AG10803 (cell line): ENCODE measurements at regions not wholly inside any gene's neighbourhood (a gene's known extent, or its start where the extent isn't known, plus 50 kb on each side); places are given as distances from the start of the nearest gene placed in this dataset.

Source experiments
- DNase-seq: peaks from one replicate; pipeline ENCODE4 v3.0.0; 2010; ENCODE audit warnings: low read depth
- H3K4me3 ChIP-seq: 2 replicates; pipeline ENCODE4 v1.5.1; 2011; ENCODE audit warnings: mild to moderate bottlenecking, low read length, control low read depth
- TF ChIP-seq, protein P1 (sequence below): conservative IDR thresholded peaks from 2 replicates; pipeline ENCODE4 v1.5.1; 2011; ENCODE audit warnings: mild to moderate bottlenecking, low read length, control low read depth, inconsistent platforms

DNA sequence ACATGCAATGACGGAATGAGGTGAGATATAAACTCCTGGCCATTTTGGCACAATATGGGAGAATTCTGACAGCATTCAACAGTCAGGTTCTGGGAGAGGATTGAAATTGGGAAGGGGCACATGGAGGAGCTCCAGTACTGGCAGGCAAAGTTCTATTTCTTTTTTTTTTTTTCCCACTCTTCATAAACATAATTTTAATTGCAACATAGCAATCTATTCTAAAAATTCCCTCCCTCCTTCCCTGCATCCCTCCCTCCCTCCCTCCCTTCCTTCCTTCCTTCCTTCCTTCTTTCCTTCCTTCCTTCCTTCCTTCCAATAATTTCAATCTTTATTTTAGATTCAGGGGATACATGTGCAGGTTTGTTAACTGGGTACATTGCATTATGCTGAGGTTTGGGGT lies 93.2 kb downstream of the PTCSC3 start:
- H3K4me3 ChIP-seq: no peak overlapping the region
- TF ChIP-seq, protein P1, sequence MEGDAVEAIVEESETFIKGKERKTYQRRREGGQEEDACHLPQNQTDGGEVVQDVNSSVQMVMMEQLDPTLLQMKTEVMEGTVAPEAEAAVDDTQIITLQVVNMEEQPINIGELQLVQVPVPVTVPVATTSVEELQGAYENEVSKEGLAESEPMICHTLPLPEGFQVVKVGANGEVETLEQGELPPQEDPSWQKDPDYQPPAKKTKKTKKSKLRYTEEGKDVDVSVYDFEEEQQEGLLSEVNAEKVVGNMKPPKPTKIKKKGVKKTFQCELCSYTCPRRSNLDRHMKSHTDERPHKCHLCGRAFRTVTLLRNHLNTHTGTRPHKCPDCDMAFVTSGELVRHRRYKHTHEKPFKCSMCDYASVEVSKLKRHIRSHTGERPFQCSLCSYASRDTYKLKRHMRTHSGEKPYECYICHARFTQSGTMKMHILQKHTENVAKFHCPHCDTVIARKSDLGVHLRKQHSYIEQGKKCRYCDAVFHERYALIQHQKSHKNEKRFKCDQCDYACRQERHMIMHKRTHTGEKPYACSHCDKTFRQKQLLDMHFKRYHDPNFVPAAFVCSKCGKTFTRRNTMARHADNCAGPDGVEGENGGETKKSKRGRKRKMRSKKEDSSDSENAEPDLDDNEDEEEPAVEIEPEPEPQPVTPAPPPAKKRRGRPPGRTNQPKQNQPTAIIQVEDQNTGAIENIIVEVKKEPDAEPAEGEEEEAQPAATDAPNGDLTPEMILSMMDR: no peak
- DNase-seq: no peak

DNA sequence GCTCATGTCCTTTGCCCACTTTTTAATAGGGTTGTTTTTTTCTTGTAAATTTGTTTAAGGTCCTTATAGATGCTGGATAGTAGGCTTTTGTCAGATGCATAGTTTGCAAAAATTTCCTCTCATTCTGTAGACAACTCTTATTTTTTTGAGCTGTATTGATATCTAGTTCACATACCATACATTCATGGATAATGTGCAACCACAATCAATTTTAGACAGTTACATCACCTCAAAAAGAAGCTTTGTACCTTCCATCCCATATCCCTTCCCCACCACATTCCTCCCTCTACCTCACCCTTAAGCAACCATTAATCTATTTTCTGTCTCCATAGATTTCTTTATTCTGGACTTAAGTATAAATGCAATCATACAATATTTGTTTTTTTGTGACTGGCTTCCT lies 98.4 kb downstream of the PTCSC3 start:
- TF ChIP-seq, protein P1: no peak
- no peak for DNase-seq
- H3K4me3 ChIP-seq: no peak overlapping the region

DNA sequence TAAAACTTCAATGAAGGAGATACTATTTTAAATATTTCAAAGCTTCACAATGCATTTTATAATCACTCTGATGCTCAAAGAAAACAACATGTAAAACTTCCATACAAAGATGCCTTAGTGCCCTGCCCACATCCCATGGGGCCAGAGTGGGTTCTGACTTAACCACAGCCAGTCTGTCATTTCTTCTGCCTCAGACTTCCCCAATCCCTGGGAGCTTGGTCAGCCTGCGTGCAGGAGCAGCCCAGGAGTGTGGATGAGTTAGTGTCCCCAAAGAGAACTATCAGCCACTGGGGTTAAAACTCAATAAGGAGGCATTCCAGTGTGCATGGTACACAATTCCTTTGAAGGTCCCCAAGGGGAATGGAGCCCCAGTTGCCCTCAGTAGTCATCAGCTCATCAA lies 100.3 kb downstream of the PTCSC3 start:
- TF ChIP-seq, protein P1: no peak
- no peak for DNase-seq
- no peak overlapping the region for H3K4me3 ChIP-seq

DNA sequence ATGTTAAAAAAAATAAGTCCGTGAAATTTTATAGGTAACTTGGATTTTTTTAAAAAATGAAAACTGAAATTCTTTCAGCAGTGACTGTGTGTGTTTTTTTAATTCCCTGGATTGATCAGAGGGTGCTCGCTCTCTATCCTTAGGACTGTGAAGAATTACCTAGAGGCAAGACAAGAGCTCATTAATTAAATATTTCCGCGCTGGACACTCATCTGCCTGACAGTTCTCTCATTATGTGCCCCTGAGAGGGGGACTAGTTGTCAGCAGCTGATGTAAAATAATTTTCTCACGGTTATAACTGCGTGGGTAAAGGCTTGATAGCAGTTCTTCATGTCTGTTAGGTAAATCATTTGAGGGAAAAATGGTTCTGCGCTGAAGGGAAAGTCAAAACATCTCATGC lies 101.3 kb downstream of the PTCSC3 start:
- no peak overlapping the region for H3K4me3 ChIP-seq
- DNase-seq: no peak
- TF ChIP-seq, protein P1: no peak

DNA sequence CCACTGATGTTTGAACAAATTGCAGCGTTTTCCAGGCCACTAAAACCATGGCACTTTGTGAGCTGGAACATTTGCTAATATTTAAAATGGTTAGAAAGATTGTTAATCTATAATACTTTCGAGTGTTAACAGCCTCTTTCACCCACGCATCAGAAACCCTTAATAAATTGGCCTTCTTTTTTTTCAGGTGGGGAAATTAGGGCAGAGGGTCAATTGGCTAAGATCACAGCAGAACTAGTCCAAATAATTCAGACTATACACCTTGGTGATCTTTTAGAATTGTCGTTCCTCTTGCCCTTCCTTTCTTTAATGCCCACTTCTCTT lies 105.8 kb downstream of the PTCSC3 start:
- TF ChIP-seq, protein P1: no peak
- no peak for DNase-seq
- no peak overlapping the region for H3K4me3 ChIP-seq

DNA sequence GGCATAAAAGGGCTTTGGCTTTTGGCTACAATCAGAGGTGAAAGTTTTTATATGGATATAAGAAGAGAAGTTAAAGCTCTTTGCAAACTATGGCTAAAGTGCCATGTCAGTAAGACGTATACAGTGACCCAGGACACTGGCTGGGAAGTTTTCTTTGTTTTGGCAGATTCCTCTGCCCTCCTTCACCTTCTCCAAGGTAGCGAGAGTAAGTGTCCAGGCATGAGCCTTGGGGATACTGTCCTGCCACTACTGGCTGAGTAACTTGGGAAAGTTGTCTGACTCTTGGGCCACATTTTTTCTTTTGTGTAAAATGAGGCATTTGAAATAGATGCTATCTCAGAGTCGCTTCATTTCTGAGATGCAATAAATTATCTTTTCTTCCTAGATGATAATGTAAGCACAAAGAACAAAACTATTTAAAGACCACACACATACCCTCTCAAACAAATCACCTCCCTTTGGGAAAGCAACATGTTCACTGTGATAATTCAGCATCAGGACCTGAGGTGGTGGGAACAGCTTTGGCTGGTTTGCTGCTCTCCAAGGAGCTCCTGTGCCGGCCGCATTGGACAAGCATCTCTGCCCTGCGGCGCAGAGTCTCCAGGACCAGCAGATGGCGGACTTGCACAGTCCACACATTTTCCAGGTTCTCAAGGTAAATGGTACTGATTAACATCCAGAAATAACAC lies 106.3 kb downstream of the PTCSC3 start:
- TF ChIP-seq, protein P1: peak; percentile 97
- DNase-seq: peak; percentile 71
- H3K4me3 ChIP-seq: no peak overlapping the region

DNA sequence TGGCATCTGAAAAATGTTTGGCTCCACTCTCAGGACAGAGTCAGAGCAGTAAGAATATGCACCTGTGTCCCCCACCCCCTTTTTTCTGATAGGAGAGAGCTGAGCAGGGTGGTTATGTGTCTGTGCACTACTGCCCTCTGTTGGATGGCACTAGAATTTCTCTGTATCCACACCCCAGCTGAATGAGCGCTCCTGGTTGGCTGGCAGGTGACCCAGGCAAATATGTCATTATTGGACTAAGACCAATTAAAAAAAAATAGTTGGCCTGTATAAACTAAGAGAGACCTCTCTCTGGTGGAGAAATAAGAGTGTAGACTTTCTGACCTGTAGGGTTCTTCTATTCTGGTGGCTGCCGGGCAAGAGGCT lies 107.0 kb downstream of the PTCSC3 start:
- TF ChIP-seq, protein P1: peak; percentile 65
- no peak overlapping the region for H3K4me3 ChIP-seq
- DNase-seq: peak; percentile 32
